ENCODE measurements at regions not wholly inside any gene's neighbourhood (a gene's known extent, or its start where the extent isn't known, plus 50 kb on each side); places are given as distances from the start of the nearest gene placed in this dataset.

DNA sequence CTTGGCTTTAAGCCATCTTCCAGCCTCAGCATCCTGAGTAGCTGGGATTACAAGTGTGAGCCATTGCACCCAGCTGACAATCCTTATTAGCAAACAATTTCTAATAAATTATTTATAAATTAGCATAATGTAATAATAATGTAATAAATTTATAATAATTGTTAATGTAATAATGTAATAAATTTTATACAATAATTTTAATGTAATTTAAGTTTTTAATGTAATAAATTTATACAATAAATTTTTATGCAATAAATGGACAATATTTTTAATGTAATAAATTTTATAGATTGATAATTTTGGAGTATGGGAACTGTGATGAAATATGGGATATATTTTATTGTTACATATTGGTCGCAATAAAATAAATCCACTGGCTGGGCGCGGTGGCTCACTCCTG, 1457.5 kb downstream of the KCNT2 start:
- Histone ChIP-seq H3K9me1 (ENCODE audit: control insufficient read depth, insufficient read depth, low read length) (no peaks in the 10 kb centered on the region), H3K4me2 (ENCODE audit: insufficient read depth, low read length) (no peak overlapping the region), H2AFZ (ENCODE audit: low read depth, low read length) (no peak overlapping the region), H3K9me3 (replicated peaks; ENCODE audit: control insufficient read depth, insufficient read depth, low read depth, low read length) (no peaks in the 10 kb centered on the region; the same call in 1 of the 2 replicates), H3K27ac (ENCODE audit: extremely low read depth, low read depth, low read length) (no peak overlapping the region), H3K36me3 (ENCODE audit: control insufficient read depth, insufficient read depth, low read length) (no peaks in the 10 kb centered on the region), H3K79me2 (ENCODE audit: control insufficient read depth, insufficient read depth, low read length) (no peaks in the 10 kb centered on the region), H3K4me1 (replicated peaks in 1 of 2; ENCODE audit: control insufficient read depth in 2 of 2, insufficient read depth in 2 of 2, low read length in 2 of 2) (no peaks in the 10 kb centered on the region), H4K20me1 (replicated peaks; ENCODE audit: control insufficient read depth, insufficient read depth, low read length) (no peaks in the 10 kb centered on the region), H3K27me3 (ENCODE audit: control insufficient read depth in 2 of 2, insufficient read depth in 2 of 2, low read length in 2 of 2) (no peaks in the 10 kb centered on the region), H3K9ac (ENCODE audit: insufficient read depth in 1 of 2, low read depth in 2 of 2, low read length in 2 of 2) (no peak overlapping the region), H3K4me3 (no peak overlapping the region)
- no peak for DNase-seq (ENCODE audit: extremely low read depth in 1 of 4, low spot score in 3 of 4)
- no peak for TF ChIP-seq MAZ (CRISPR knock-in tag; conservative IDR thresholded peaks at IDR 0.05 in 1 of 2, IDR thresholded peaks at IDR 0.05 in 1 of 2)
- no peak for TF ChIP-seq RFX5 (IDR thresholded peaks at IDR 0.05; ENCODE audit: low read depth, low read length)
- no peak for TF ChIP-seq BRD4 (IDR thresholded peaks at IDR 0.05)
- TF ChIP-seq, protein P1, sequence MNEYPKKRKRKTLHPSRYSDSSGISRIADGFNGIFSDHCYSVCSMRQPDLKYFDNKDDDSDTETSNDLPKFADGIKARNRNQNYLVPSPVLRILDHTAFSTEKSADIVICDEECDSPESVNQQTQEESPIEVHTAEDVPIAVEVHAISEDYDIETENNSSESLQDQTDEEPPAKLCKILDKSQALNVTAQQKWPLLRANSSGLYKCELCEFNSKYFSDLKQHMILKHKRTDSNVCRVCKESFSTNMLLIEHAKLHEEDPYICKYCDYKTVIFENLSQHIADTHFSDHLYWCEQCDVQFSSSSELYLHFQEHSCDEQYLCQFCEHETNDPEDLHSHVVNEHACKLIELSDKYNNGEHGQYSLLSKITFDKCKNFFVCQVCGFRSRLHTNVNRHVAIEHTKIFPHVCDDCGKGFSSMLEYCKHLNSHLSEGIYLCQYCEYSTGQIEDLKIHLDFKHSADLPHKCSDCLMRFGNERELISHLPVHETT (CRISPR knock-in tag; conservative IDR thresholded peaks at IDR 0.05 in 1 of 2, IDR thresholded peaks at IDR 0.05 in 1 of 2), result no peak
- in situ Hi-C loops (cut with MboI), result no loop called here
- no peak for FAIRE-seq
- 12% methylated on average over 3 of the region's 3 CpGs for WGBS (ENCODE audit: insufficient coverage, low coverage, missing lambda C conversion rate)
- CTCF ChIA-PET (ENCODE audit: low intra/inter-chr PET ratio), result no interaction called here
- POLR2A ChIA-PET, result no interaction called here
- no TSS peak for BruUV-seq (replicated peaks)
- no peak for ATAC-seq
- intact Hi-C loops (cut with micrococcal nuclease), result no loop called here

DNA sequence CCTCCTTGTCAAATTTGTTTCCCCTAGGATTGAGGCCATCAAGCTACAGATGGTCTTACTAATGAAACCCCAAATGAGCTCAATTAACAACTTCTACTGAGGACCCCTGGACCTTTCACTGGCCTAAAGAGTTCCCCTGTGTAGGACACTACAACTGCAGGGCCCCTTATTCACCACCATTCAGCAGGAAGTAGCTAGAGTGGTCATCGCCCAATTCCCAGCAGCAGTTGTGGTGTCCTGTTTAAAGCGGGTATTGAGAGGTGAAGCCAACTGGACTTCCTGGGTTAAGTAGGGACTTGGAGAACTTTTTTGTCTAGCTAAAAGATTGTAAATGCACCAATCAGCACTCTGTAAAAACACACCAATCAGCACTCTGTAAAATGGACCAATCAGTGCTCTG, 1466.9 kb downstream of the KCNT2 start:
- Histone ChIP-seq H3K9me1 (ENCODE audit: control insufficient read depth, insufficient read depth, low read length) (no peaks in the 10 kb centered on the region), H3K4me2 (ENCODE audit: insufficient read depth, low read length) (no peak overlapping the region), H3K79me2 (ENCODE audit: control insufficient read depth, insufficient read depth, low read length) (no peaks in the 10 kb centered on the region), H3K27ac (ENCODE audit: extremely low read depth, low read depth, low read length) (no peak overlapping the region), H4K20me1 (replicated peaks; ENCODE audit: control insufficient read depth, insufficient read depth, low read length) (no peaks in the 10 kb centered on the region), H3K27me3 (ENCODE audit: control insufficient read depth in 2 of 2, insufficient read depth in 2 of 2, low read length in 2 of 2) (no peaks in the 10 kb centered on the region), H3K4me3 (no peak overlapping the region), H3K36me3 (ENCODE audit: control insufficient read depth, insufficient read depth, low read length) (no peaks in the 10 kb centered on the region), H2AFZ (ENCODE audit: low read depth, low read length) (no peak overlapping the region), H3K9ac (ENCODE audit: insufficient read depth in 1 of 2, low read depth in 2 of 2, low read length in 2 of 2) (no peak overlapping the region), H3K4me1 (replicated peaks in 1 of 2; ENCODE audit: control insufficient read depth in 2 of 2, insufficient read depth in 2 of 2, low read length in 2 of 2) (no peaks in the 10 kb centered on the region), H3K9me3 (replicated peaks; ENCODE audit: control insufficient read depth, insufficient read depth, low read depth, low read length) (no peaks in the 10 kb centered on the region; the same call in none of the 2 replicates)
- FAIRE-seq (no peak), DNase-seq (ENCODE audit: extremely low read depth in 1 of 4, low spot score in 3 of 4) (no peak), ATAC-seq (no peak)
- TF ChIP-seq, protein P2, sequence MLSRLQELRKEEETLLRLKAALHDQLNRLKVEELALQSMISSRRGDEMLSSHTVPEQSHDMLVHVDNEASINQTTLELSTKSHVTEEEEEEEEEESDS (CRISPR knock-in tag; IDR thresholded peaks at IDR 0.05), result no peak
- TF ChIP-seq NFYB (IDR thresholded peaks at IDR 0.05; ENCODE audit: extremely low read depth, insufficient read length), result peak; percentile 28
- in situ Hi-C loops (cut with MboI), result no loop called here
- 5% methylated on average over 2 of the region's 2 CpGs for WGBS (ENCODE audit: insufficient coverage, low coverage, missing lambda C conversion rate)
- ChIA-PET CTCF (ENCODE audit: low intra/inter-chr PET ratio) (no interaction called here), POLR2A (no interaction called here)
- BruUV-seq (replicated peaks), result no TSS peak
- intact Hi-C loops (cut with micrococcal nuclease), result no loop called here

All from K562 (cell line).